ENCODE measurements at regions not wholly inside any gene's neighbourhood (a gene's known extent, or its start where the extent isn't known, plus 50 kb on each side); places are given as distances from the start of the nearest gene placed in this dataset.

DNA sequence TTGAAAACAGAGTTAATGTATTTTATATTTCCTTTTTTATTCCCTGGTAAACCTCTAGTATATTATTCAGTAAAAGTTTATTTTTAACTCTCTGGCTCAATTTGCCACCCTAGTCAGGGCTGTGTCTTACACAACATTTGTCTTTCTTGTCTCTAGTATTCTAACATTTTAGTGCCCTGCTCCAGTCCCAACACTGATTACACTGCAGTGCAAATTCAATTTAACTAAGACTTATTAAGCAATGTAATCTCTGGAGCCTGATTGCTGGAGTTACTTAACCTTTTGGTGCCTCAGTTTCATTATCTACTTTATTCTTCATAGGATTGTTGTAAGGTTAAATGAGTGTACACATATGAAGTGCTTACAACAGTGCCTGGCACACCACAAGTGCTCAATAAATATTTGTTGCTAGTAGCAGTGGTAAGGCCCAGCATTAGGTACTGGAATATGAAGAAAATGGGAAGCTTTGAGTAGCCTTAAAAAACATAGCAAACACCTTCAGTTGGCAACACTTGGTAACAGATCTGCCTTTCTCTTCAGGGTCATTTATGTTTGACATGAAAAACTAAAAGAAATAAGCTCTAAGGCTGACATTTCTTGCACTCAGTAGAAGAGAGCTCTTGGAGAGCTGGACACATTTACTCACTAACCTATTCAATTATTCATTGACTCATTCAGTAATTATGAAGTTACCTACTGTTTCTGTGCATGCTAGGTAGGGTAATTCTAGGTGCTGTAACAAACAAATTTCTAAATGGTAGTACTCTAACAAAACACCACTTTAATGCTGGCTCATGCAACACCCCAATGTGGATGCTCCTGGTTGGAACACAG, 364.5 kb upstream of the EPHA3 start:
- TF ChIP-seq CTCF (IDR thresholded peaks at IDR 0.05) (no peak), POLR2A (IDR thresholded peaks at IDR 0.05) (no peak)

Data from uterus (tissue), 2 donors.